Sigmoid colon (tissue), 6 donors: ENCODE measurements at regions not wholly inside any gene's neighbourhood (a gene's known extent, or its start where the extent isn't known, plus 50 kb on each side); places are given as distances from the start of the nearest gene placed in this dataset.

ENCODE experiments used
- DNase-seq: peaks from one replicate; pipeline ENCODE4 v3.0.0-alpha.2; 2019
- H3K27ac ChIP-seq, 4 donors: fragments of 200-600 bp; sonication (generic); one replicate each; pipeline ENCODE4 v1.5.1; 2016 to 2019; ENCODE audit warnings: mild to moderate bottlenecking in 1 of 4
- H3K27me3 ChIP-seq, 3 donors: fragments of 200-600 bp; sonication (generic); one replicate each; pipeline ENCODE4 v1.5.1; 2019; ENCODE audit warnings: mild to moderate bottlenecking in 1 of 3
- H3K36me3 ChIP-seq, 4 donors: fragments of 200-600 bp; sonication (generic); one replicate each; pipeline ENCODE4 v1.5.1; 2016 to 2019
- H3K4me1 ChIP-seq, 4 donors: fragments of 200-600 bp; sonication (generic); one replicate each; pipeline ENCODE4 v1.5.1; 2017 to 2019
- H3K4me3 ChIP-seq, 4 donors: fragments of 200-600 bp; sonication (generic); one replicate each; pipeline ENCODE4 v1.5.1; 2017 to 2019; ENCODE audit warnings: mild to moderate bottlenecking in 2 of 4, moderate library complexity in 1 of 4
- H3K9me3 ChIP-seq, 4 donors: fragments of 200-600 bp in 3 of 4; sonication (generic) in 3 of 4; one replicate each; pipeline versions ENCODE4 v1.5.1 to v1.6.1; 2013 to 2019
- EP300 ChIP-seq, 4 donors: sonication (generic); formaldehyde crosslinking; IDR thresholded peaks; one replicate each; pipeline ENCODE4 v1.6.1; 2017; ENCODE audit warnings: antibody characterized with exemption in 4 of 4
- POLR2A ChIP-seq, 2 donors: fragments of 450-650 bp; IDR thresholded peaks; one replicate each; pipeline ENCODE4 v1.6.1; 2016; ENCODE audit warnings: antibody characterized with exemption in 2 of 2, mild to moderate bottlenecking in 2 of 2, moderate library complexity in 2 of 2
- POLR2AphosphoS5 ChIP-seq, 4 donors: sonication (generic); formaldehyde crosslinking; IDR thresholded peaks; one replicate each; pipeline ENCODE4 v1.6.1; 2017; ENCODE audit warnings: antibody characterized with exemption in 4 of 4
- WGBS, 2 donors: extraction: QIAGEN DNeasy Blood & Tissue Kit; methylation state at CpG; one replicate each; pipeline ENCODE4 v1.1.7; 2013; 5-methylcytosine and 5-hydroxymethylcytosine counted together
- intact Hi-C: fragments of 100-400 bp; cut with DNase I; formaldehyde crosslinking; loops from one replicate; pipeline ENCODE4 v1.15.1; 2023
- TF ChIP-seq, protein P1 (sequence below), 4 experiments: fragments of 450-650 bp in 3 of 4; fragments of 200-600 bp in 1 of 4; IDR thresholded peaks; one replicate each; pipeline ENCODE4 v1.5.1; 2016 to 2019; ENCODE audit warnings: antibody characterized with exemption in 4 of 4, mild to moderate bottlenecking in 3 of 4, moderate library complexity in 2 of 4
- donor health status: healthy with polysubstance abuse.
- donor health status: healthy.

DNA sequence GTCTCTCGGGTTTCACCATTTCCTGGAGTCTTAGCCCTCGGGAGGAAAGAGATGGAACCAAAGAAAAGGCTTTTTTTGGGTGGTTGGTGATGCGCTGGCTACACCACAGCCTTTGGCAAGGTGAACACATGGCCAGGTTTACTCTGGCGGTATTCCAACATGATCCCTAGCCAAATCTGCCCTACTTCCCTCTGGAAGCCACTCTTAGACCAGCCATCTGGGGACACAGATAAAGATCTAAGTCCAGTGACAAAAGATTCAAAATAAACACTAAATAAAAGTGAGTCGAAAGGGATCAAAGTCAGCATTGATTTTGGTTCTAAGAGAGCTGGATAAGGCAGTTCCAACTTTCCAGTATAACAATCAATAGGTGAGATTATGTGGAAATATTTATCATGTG is 694.5 kb downstream of the VRK1 start:
- intact Hi-C loops = no loop called here
- Histone ChIP-seq H3K36me3 (no peaks in the 10 kb centered on the region), H3K27ac (no peak overlapping the region), H3K4me1 (no peaks in the 10 kb centered on the region), H3K9me3 (no peaks in the 10 kb centered on the region), H3K27me3 (no peaks in the 10 kb centered on the region), H3K4me3 (no peak overlapping the region)
- WGBS, 2 donors = 54 to 78% methylated on average over 5 of the region's 5 CpGs
- DNase-seq = no peak
- TF ChIP-seq POLR2A (IDR thresholded peaks at IDR 0.05) (no peak), POLR2AphosphoS5 (IDR thresholded peaks at IDR 0.05) (no peak), EP300 (IDR thresholded peaks at IDR 0.05) (no peak)
- TF ChIP-seq, protein P1, sequence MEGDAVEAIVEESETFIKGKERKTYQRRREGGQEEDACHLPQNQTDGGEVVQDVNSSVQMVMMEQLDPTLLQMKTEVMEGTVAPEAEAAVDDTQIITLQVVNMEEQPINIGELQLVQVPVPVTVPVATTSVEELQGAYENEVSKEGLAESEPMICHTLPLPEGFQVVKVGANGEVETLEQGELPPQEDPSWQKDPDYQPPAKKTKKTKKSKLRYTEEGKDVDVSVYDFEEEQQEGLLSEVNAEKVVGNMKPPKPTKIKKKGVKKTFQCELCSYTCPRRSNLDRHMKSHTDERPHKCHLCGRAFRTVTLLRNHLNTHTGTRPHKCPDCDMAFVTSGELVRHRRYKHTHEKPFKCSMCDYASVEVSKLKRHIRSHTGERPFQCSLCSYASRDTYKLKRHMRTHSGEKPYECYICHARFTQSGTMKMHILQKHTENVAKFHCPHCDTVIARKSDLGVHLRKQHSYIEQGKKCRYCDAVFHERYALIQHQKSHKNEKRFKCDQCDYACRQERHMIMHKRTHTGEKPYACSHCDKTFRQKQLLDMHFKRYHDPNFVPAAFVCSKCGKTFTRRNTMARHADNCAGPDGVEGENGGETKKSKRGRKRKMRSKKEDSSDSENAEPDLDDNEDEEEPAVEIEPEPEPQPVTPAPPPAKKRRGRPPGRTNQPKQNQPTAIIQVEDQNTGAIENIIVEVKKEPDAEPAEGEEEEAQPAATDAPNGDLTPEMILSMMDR (IDR thresholded peaks at IDR 0.05) = no peak

DNA sequence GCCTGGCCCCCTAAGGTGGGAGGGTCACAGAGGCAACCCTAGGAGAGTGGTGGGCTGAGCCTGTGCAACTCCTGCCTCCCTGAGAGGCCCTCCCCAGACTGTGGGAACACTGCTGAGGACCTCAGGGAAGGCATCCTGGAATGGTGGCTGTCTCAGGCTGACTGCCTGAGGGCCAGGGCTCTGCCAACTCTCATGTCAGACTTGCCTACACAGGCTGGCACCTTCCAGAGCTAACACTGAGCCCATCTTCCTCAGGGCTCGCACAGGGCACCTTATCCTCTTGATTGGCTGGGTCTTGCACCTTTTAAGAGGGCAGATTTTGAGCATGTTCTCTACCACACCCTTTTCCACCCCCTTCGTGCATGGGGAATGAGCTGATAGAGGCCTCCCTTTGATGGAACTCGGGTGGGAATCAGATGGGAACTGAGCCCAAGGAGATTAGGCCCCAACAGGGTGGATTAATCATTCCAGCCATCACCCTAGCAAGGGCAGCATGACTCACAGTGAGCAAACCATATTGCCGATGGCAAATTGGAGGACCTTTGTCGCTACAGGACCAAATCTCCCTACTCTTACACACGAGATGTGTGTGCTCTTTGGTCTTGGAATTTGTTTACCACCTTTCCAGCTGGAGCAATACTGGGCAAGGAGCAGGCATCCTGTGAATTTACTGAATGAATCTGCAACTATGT is 702.8 kb downstream of the VRK1 start:
- H3K4me1 ChIP-seq = no peaks in the 10 kb centered on the region
- H3K4me3 ChIP-seq = no peak overlapping the region
- TF ChIP-seq, protein P1 (IDR thresholded peaks at IDR 0.05) = no peak
- no peak for TF ChIP-seq POLR2AphosphoS5 (IDR thresholded peaks at IDR 0.05)
- TF ChIP-seq POLR2A (IDR thresholded peaks at IDR 0.05) = no peak
- TF ChIP-seq EP300 (IDR thresholded peaks at IDR 0.05) = no peak
- WGBS, 2 donors = 54 to 80% methylated on average over 6 of the region's 6 CpGs
- no peaks in the 10 kb centered on the region for H3K36me3 ChIP-seq
- H3K9me3 ChIP-seq = no peaks in the 10 kb centered on the region
- intact Hi-C loops = no loop called here
- DNase-seq = no peak
- no peaks in the 10 kb centered on the region for H3K27me3 ChIP-seq
- no peak overlapping the region for H3K27ac ChIP-seq

DNA sequence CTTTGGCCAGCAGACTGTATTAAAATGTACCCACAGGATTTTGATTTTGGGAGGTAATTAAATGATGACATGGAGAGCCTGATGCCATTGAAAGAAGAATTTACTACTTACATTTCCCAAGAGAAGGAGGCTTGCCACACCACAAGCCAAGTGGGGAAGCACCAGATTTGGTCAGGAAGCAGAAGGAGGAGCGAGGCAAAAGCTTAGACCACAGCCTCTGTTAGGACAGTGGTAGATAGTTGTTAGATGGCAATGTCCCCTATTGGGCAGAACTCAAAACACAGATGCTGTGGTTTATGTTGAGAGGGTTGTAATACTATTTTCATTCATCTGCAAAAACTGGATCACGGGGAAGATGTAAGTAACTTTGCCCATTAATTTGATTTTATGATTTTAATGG is 709.4 kb downstream of the VRK1 start:
- no peak overlapping the region for H3K4me3 ChIP-seq
- TF ChIP-seq, protein P1 (IDR thresholded peaks at IDR 0.05) = no peak
- TF ChIP-seq POLR2A (IDR thresholded peaks at IDR 0.05) = no peak
- no peak for TF ChIP-seq EP300 (IDR thresholded peaks at IDR 0.05)
- no peak for TF ChIP-seq POLR2AphosphoS5 (IDR thresholded peaks at IDR 0.05)
- DNase-seq = no peak
- intact Hi-C loops = no loop called here
- no peaks in the 10 kb centered on the region for H3K27me3 ChIP-seq
- H3K9me3 ChIP-seq = no peaks in the 10 kb centered on the region
- no peak overlapping the region for H3K27ac ChIP-seq
- H3K36me3 ChIP-seq = no peaks in the 10 kb centered on the region
- no peaks in the 10 kb centered on the region for H3K4me1 ChIP-seq
- WGBS, 2 donors = 37 to 55% methylated on average over 2 of the region's 2 CpGs

DNA sequence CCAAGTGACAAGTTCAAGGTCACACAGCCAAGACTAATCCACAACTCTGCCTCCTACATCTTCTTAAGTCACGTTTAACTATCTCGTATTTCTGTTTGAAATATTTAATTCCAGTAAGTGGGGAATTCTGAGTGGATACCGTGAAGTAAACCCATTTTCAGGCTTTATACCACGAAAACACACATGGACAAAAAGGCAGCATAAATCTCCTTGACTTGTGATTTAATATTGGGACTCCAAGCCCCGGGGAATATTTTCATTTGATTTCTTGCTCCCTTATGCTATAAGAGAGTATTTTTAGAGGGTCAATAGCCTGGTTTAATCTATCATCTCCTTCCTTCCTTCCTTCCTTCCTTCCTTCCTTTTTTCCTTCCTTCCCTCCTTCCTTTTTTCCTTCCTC is 716.7 kb downstream of the VRK1 start:
- no peaks in the 10 kb centered on the region for H3K36me3 ChIP-seq
- 81 to 83% methylated on average over 5 of the region's 5 CpGs for WGBS, 2 donors
- H3K4me1 ChIP-seq = no peaks in the 10 kb centered on the region
- H3K27me3 ChIP-seq = no peaks in the 10 kb centered on the region
- DNase-seq = no peak
- no peak overlapping the region for H3K27ac ChIP-seq
- H3K9me3 ChIP-seq = no peaks in the 10 kb centered on the region
- intact Hi-C loops = no loop called here
- H3K4me3 ChIP-seq = no peak overlapping the region
- TF ChIP-seq EP300 (IDR thresholded peaks at IDR 0.05) (no peak), POLR2A (IDR thresholded peaks at IDR 0.05) (no peak), POLR2AphosphoS5 (IDR thresholded peaks at IDR 0.05) (no peak)
- TF ChIP-seq, protein P1 (IDR thresholded peaks at IDR 0.05) = no peak
